AG09309 (cell line): ENCODE measurements at regions not wholly inside any gene's neighbourhood (a gene's known extent, or its start where the extent isn't known, plus 50 kb on each side); places are given as distances from the start of the nearest gene placed in this dataset.

Source experiments
- DNase-seq: peaks from one replicate; pipeline ENCODE4 v3.0.0-alpha.2; 2010; ENCODE audit warnings: low read depth
- H3K4me3 ChIP-seq: 2 replicates; pipeline ENCODE4 v1.5.1; 2011; ENCODE audit warnings: mild to moderate bottlenecking, low read depth, low read length, moderate library complexity; ENCODE audit not compliant: control insufficient read depth
- CTCF ChIP-seq: IDR thresholded peaks from 2 replicates; pipeline ENCODE4 v1.5.1; 2011; ENCODE audit warnings: mild to moderate bottlenecking, low read depth, low read length, inconsistent platforms; ENCODE audit not compliant: insufficient read depth, control insufficient read depth; ENCODE audit errors: missing control alignments

- H3K4me3 ChIP-seq = no peak overlapping the region
- peak; percentile 50 for TF ChIP-seq CTCF
- DNase-seq = peak; percentile 1
Measured at GRCh38 chr4:170259631-170260153, 169.9 kb upstream of the AADAT start.

- no peak overlapping the region for H3K4me3 ChIP-seq
- no peak for DNase-seq
- no peak for TF ChIP-seq CTCF
Measured at GRCh38 chr4:170256807-170257206, 167.1 kb upstream of the AADAT start.

GRCh38 chr4:170248576-170248975 is 158.8 kb upstream of the AADAT start:
- no peak for DNase-seq

GRCh38 chr4:170248029-170248428 is 158.3 kb upstream of the AADAT start:
- no peak for DNase-seq
- no peak for TF ChIP-seq CTCF
- no peak overlapping the region for H3K4me3 ChIP-seq

More at GRCh38 chr4:170248576-170248975, 158.8 kb upstream of the AADAT start:
- no peak overlapping the region for H3K4me3 ChIP-seq
- TF ChIP-seq CTCF = no peak

GRCh38 chr4:170247596-170247995 is 157.8 kb upstream of the AADAT start:
- TF ChIP-seq CTCF = no peak
- no peak for DNase-seq
- no peak overlapping the region for H3K4me3 ChIP-seq

GRCh38 chr4:170243662-170244288 is 154.0 kb upstream of the AADAT start:
- H3K4me3 ChIP-seq = no peak overlapping the region
- no peak for DNase-seq
- no peak for TF ChIP-seq CTCF
